PC-9 (cell line): ENCODE measurements at regions not wholly inside any gene's neighbourhood (a gene's known extent, or its start where the extent isn't known, plus 50 kb on each side); places are given as distances from the start of the nearest gene placed in this dataset.

Experiments used
- BruUV-seq: library from RNA; stranded (reverse); fragments of 400-500 nt; replicated peaks from 2 replicates; lab custom pipeline; 2021; lab: Mats Ljungman, UMichigan
- CTCF ChIA-PET: fragments of 300-600 bp; sonication (Branson Sonifier 250); formaldehyde crosslinking; loops from one replicate; lab custom pipeline; 2022; ENCODE audit warnings: antibody characterized with exemption; lab: Charles Lee
- POLR2A ChIA-PET: fragments of 300-600 bp; sonication (Branson Sonifier 250); formaldehyde crosslinking; loops from one replicate; lab custom pipeline; 2022; ENCODE audit warnings: antibody characterized with exemption; ENCODE audit not compliant: unreplicated experiment; lab: Charles Lee
- DNase-seq, 2 experiments: peaks; one replicate each; pipeline versions ENCODE4 v3.0.0 to v3.0.0-alpha.2; 2015 to 2022; ENCODE audit warnings: mixed read lengths in 1 of 2
- H2AFZ ChIP-seq: fragments of 200-600 bp; sonication (generic); 2 replicates; pipeline ENCODE4 v1.8.1; 2017; ENCODE audit warnings: antibody characterized with exemption
- H3F3A ChIP-seq: fragments of 200-600 bp; sonication (generic); 2 replicates; pipeline ENCODE4 v1.8.1; 2017; ENCODE audit warnings: antibody characterized with exemption, mild to moderate bottlenecking, low read depth; ENCODE audit not compliant: insufficient read depth
- H3K27ac ChIP-seq: fragments of 200-600 bp; sonication (generic); 2 replicates; pipeline ENCODE4 v1.6.1; 2016; ENCODE audit warnings: mixed run types
- H3K27me3 ChIP-seq: fragments of 200-600 bp; sonication (generic); 2 replicates; pipeline ENCODE4 v1.6.1; 2016; ENCODE audit warnings: low read depth, mixed run types; ENCODE audit not compliant: insufficient read depth
- H3K36me3 ChIP-seq: fragments of 200-600 bp; sonication (generic); 2 replicates; pipeline ENCODE4 v1.6.1; 2016; ENCODE audit warnings: low read depth, mixed run types
- H3K4me1 ChIP-seq: fragments of 200-600 bp; sonication (generic); replicated peaks from 2 replicates; pipeline ENCODE4 v1.6.1; 2016; ENCODE audit warnings: mixed run types; ENCODE audit not compliant: insufficient read depth
- H3K4me2 ChIP-seq: fragments of 200-600 bp; sonication (generic); 2 replicates; pipeline ENCODE4 v1.6.1; 2017; ENCODE audit warnings: mixed run types
- H3K4me3 ChIP-seq: fragments of 200-600 bp; sonication (generic); 2 replicates; pipeline ENCODE4 v1.6.1; 2016; ENCODE audit warnings: mixed run types
- H3K79me2 ChIP-seq: fragments of 200-600 bp; sonication (generic); 2 replicates; pipeline ENCODE4 v1.6.1; 2017; ENCODE audit warnings: low read depth, mixed run types
- H3K9me2 ChIP-seq: fragments of 200-600 bp; sonication (generic); 2 replicates; pipeline ENCODE4 v1.8.1; 2017; ENCODE audit warnings: mild to moderate bottlenecking; ENCODE audit not compliant: insufficient read depth
- H3K9me3 ChIP-seq: fragments of 200-600 bp; sonication (generic); 2 replicates; pipeline ENCODE4 v1.8.1; 2016; ENCODE audit warnings: low read depth; ENCODE audit not compliant: insufficient read depth
- H4K20me1 ChIP-seq: fragments of 200-600 bp; sonication (generic); 2 replicates; pipeline ENCODE4 v1.8.1; 2017; ENCODE audit not compliant: insufficient read depth
- CTCF ChIP-seq: fragments of 200-600 bp; sonication (generic); conservative IDR thresholded peaks from 2 replicates; pipeline ENCODE4 v1.6.1; 2017; ENCODE audit warnings: mixed run types, antibody characterized with exemption, mild to moderate bottlenecking, moderate library complexity
- EZH2 ChIP-seq: fragments of 200-600 bp; sonication (generic); IDR thresholded peaks from 2 replicates; pipeline ENCODE4 v1.8.0; 2017; ENCODE audit warnings: antibody characterized with exemption, low read depth
- intact Hi-C: fragments of 100-400 bp; cut with micrococcal nuclease; formaldehyde crosslinking; loops from one replicate; pipeline ENCODE4 v1.10.0; 2022; ENCODE audit not compliant: unreplicated experiment

- Histone ChIP-seq H3K36me3 (no peaks in the 10 kb centered on the region), H3K4me1 (no peaks in the 10 kb centered on the region), H3K9me2 (no peaks in the 10 kb centered on the region), H3F3A (no peaks in the 10 kb centered on the region), H3K27me3 (no peaks in the 10 kb centered on the region), H3K27ac (no peak overlapping the region), H3K9me3 (no peaks in the 10 kb centered on the region), H3K4me2 (no peak overlapping the region), H3K79me2 (no peaks in the 10 kb centered on the region), H3K4me3 (no peak overlapping the region), H4K20me1 (peaks cover 13% of the 10 kb centered on the region; the same call in 1 of the 2 replicates), H2AFZ (no peak overlapping the region)
- CTCF ChIA-PET = no interaction called here
- POLR2A ChIA-PET = no interaction called here
- no TSS peak for BruUV-seq
- DNase-seq = no peak
- intact Hi-C loops = loop anchor here (10.0 kb wide), 1 partner anchor 124 kb away; no protein-coding TSS in a partner anchor
- TF ChIP-seq CTCF (no peak), EZH2 (no peak)
These were observed 139.2 kb downstream of the CRYBB2 start for GRCh38 chr22:25358421-25359170.

GRCh38 chr22:25359601-25360261, 140.3 kb downstream of the CRYBB2 start:
- no peaks in the 10 kb centered on the region for H3K36me3 ChIP-seq
- no peaks in the 10 kb centered on the region for H3K79me2 ChIP-seq
- no peak overlapping the region for H3K4me2 ChIP-seq
- no peaks in the 10 kb centered on the region for H3F3A ChIP-seq
- TF ChIP-seq EZH2 (no peak), CTCF (no peak)
- CTCF ChIA-PET = no interaction called here
- intact Hi-C loops = loop anchor here (10.0 kb wide), 1 partner anchor 125 kb away; no protein-coding TSS in a partner anchor
- H3K27me3 ChIP-seq = no peaks in the 10 kb centered on the region
- no TSS peak for BruUV-seq
- H4K20me1 ChIP-seq = peaks cover 15% of the 10 kb centered on the region; the same call in 1 of the 2 replicates
- H3K9me3 ChIP-seq = no peaks in the 10 kb centered on the region
- H3K4me1 ChIP-seq = no peaks in the 10 kb centered on the region
- H2AFZ ChIP-seq = no peak overlapping the region
- POLR2A ChIA-PET = no interaction called here
- H3K4me3 ChIP-seq = no peak overlapping the region
- H3K9me2 ChIP-seq = no peaks in the 10 kb centered on the region
- DNase-seq = no peak
- H3K27ac ChIP-seq = no peak overlapping the region

GRCh38 chr22:25360411-25360810, 141.0 kb downstream of the CRYBB2 start:
- ChIA-PET POLR2A (no interaction called here), CTCF (no interaction called here)
- Histone ChIP-seq H3K4me2 (no peak overlapping the region), H4K20me1 (peaks cover 18% of the 10 kb centered on the region; the same call in 1 of the 2 replicates), H3K27ac (no peak overlapping the region), H3K27me3 (no peaks in the 10 kb centered on the region), H3F3A (no peaks in the 10 kb centered on the region), H2AFZ (no peak overlapping the region), H3K4me3 (no peak overlapping the region), H3K9me2 (no peaks in the 10 kb centered on the region), H3K4me1 (no peaks in the 10 kb centered on the region), H3K9me3 (no peaks in the 10 kb centered on the region), H3K79me2 (no peaks in the 10 kb centered on the region), H3K36me3 (no peaks in the 10 kb centered on the region)
- BruUV-seq = no TSS peak
- DNase-seq = no peak
- TF ChIP-seq CTCF (no peak), EZH2 (no peak)
- intact Hi-C loops = no loop called here
